Activated T-cell treated with anti-CD3 and anti-CD28 coated beads for 24 hours (primary cell): ENCODE measurements at regions not wholly inside any gene's neighbourhood (a gene's known extent, or its start where the extent isn't known, plus 50 kb on each side); places are given as distances from the start of the nearest gene placed in this dataset.

Source experiments
- DNase-seq: peaks from one replicate; pipeline ENCODE4 v3.0.0-alpha.2; 2020; ENCODE audit warnings: low read depth

DNA sequence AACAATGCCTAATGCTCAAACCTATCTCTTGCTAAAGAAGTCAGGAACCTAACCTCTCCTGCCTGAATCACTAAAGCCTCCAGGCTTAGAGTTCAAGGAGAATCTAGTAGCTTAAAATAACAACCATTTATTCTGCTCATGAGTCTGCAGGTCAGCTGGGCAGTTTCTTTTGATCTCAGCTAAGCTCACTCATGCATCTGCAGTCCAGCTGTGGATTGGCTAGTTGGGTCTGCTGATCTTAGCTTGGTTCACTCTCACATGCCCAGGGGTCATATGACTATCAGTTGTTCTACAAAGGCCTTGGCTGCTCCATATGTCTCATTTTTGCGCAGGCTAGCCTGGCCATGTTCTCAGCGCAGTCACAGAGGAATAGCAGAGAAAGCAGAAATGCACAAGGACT lies 109.2 kb upstream of the STT3B start:
- no peak for DNase-seq

- no peak for DNase-seq
Observed at GRCh38 chr3:31425401-31425800, 107.3 kb upstream of the STT3B start.

GRCh38 chr3:31427623-31428022 lies 105.1 kb upstream of the STT3B start:
- no peak for DNase-seq

DNA sequence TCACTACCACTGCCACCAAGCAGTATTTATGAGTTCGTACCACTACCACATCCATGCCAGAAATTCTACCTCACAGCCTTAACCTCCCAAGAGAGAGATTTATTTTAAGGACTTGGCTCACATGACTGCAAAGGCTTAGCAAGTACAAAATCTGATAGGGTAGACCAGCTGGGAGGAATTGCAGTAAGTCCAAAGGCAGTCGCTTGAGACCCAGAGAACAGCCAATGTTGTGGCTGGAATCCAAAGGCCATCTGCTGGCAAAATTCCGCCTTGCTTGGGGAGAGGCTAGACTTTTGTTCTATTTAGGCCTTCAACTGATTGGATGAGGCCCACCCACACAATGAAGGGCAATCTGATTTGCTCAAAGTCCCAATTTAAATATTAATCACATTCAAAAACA lies 101.4 kb upstream of the STT3B start:
- DNase-seq: no peak

DNA sequence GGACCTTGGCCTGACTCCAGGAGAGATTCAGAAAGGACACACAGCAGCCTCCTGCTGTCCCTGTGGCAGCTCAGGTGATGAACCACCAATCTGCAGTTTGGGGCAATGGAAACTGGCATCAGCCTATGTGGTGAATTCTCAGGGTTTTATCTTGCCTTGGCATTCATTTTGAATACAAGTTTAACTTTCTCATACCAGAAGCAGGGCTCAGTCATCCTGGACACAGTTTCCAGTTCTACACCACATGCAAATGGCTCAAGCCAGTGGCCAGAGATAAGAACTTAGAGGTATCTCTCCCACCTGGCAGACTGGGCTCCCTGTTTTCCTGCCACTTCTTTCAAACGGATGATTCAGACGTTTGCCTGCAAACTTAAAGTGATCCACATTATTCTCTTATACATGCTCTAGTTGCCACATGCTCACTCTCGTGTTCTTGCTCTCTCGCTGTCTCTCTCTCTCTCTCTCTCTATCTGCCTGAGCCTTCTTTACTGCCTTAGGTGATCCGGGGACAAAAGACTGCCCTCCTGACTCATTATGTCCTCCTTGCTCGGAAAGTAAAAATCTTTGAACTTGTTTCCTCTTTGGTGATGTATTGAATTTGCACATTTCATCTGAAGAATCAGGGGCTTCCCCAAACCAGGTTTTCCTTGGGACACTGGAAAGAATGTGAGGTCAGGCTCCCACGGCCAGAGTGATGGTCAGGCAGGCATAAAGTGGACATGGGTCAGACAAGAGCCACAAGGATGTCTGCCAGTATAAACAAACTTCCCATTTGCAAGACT lies 99.6 kb upstream of the STT3B start:
- DNase-seq: no peak

DNA sequence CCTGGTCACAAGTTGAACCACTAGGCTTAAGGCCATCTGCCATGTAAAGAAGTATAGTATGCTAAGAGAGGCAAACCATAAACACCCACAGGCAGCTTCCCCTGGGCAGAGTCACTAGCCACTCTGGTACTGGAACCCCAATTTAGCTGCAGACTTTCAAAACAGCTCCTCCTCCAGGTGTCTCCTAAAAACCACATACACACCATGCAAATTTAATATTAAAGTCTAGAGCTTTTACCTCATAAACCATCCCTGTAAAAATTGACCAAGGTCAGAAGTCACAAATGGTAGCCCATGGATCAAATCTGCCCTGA lies 99.1 kb upstream of the STT3B start:
- no peak for DNase-seq

GRCh38 chr3:31434819-31435218 lies 97.9 kb upstream of the STT3B start:
- DNase-seq: no peak

GRCh38 chr3:31436830-31437229 lies 95.9 kb upstream of the STT3B start:
- no peak for DNase-seq

GRCh38 chr3:31438742-31439141 lies 94.0 kb upstream of the STT3B start:
- no peak for DNase-seq

- DNase-seq: no peak
Observed at GRCh38 chr3:31439890-31440750, 92.6 kb upstream of the STT3B start.

DNA sequence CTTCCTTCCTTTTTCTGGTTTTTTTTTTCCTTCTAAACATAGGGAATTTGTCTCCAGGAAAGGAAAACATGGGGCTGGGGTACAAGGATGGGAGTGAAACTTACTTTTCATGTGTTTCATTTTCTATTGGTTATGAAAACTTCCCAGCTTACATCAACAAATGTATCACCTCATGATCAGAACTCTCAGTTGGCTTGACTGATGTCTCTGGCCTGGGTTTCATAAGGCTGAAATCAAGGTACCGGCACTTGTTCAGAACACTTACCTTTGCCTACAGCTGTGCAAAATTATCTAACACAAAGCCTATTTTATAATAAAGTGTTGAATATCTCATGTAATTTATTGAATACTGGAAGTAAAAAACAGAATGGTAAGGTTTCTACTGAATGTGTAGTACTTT lies 91.8 kb upstream of the STT3B start:
- no peak for DNase-seq

DNA sequence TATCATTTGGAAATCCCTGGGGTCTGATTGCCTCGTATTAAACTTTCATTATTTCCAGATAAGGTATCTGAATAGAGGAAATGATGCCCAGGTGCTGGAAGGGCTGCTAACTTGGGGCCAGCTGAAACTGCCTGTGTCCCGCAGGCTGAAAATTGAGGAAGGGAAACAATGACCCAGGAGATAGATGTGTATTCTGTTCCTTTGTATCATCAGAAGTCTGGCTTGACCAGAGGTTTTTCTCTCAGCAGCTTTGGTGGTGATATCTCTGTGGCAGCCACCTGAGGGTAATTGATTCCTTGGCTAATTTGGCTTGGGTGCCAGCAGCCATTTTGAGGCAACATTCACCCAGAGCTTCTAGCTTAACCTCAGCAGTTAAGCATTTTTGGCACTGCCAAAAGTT lies 90.0 kb upstream of the STT3B start:
- DNase-seq: no peak

DNA sequence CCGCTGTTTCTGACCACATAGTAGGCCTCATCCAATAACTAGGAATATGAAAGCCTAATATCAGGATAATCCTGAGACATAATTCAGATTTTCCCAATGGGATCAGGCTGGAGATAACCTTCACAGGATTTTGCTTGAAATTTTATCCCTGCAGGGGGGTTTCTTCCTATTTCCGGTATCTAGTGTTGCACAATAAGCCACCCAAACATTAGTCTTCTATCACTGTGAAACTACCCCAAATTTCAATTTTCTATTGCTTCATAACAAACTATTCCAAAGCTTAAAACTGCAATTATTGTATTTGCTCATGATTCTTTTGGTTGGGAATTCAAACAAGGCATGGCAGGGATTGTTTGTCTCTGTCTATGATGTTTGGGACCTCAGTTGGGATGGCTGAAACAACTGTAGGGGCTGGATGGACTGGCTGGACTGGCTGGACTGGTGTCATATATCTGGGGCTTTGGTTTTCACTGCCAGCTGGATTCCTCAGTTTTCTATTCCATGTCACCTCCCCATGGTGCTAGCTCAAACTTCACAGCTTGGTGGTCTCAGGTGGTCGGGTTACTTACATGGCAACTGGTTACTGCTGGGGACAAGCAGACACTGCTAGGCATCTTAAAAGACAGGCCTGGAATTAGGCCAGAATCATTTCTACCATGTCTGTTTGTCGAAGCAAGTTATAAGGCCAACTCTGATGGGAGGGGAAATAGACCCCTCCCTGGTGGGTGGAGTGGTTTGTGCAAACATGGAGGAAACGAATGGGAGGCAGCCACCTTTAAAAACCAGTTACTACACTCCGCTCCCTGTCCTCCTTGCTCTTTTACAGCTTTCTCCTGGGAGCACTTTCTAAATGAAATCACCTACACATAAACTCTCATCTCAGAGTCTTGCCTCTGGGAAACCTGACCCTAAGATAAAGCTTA lies 88.2 kb upstream of the STT3B start:
- no peak for DNase-seq

DNA sequence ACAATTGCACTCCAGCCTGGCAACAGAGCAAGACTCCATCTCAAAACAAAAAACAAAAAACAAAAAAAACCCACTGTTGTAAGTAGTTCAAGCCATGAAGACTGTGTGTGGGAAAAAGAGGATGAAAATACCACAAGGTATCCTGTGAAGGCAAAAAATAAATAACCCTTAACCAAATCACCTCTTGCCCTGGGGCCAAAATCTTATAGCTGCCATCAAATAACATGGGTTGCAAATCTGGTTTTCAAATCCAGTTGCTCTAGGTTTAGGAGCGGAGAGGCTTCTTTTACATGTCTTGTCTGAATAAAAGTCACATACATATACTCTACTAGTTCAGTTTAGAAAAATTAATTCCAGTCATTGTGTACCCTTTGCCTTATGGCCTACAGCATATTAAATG lies 87.0 kb upstream of the STT3B start:
- DNase-seq: no peak

- DNase-seq: no peak
Observed at GRCh38 chr3:31448035-31448881, 84.5 kb upstream of the STT3B start.

GRCh38 chr3:31448882-31449243 lies 83.9 kb upstream of the STT3B start:
- no peak for DNase-seq

GRCh38 chr3:31449318-31449717 lies 83.4 kb upstream of the STT3B start:
- DNase-seq: no peak

DNA sequence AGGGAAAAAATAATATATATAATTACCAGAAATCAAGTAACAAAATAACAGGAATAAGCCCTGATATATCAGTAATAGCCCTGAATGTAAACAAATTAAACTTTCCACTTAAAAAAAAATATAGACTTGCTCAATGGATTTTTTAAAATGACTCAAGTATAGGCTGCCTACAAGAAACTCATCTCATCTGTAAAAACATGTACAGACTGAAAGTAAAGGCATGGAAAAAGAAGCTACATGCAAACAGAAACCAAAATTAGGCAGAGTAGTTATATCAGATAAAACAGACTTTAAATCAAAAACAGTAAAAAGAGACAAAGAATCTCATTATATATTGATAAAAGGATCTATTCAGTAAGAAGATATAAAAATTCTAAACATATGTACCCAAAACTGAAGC lies 82.4 kb upstream of the STT3B start:
- no peak for DNase-seq

DNA sequence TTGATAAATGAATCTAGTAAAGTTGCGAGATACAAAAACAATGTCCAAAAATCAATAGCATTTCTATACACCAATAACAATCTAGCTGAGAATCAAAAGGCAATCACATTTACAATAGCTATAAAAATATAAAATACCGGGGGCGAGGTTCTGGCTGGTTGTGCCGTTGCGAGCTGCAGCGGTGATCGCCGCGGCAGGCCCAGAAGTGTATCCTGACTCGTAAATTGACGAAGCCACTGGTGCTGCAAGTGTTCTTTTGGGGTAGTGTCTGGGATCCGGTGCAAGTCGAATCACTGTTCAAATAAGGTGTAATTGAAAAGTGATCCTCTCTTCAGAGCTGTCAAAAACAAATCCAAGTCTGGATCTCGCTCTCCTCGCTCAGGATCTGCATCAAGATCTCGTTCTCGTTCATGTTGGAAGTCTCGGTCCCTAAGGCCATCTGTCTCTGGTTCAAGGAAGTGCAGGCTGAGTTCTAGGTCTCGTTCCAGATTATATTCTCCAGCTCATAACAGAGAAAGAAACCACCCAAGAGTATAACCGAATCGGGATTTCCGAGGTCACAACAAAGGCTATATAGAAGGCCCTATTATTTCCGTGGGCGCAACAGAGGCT lies 80.1 kb upstream of the STT3B start:
- DNase-seq: no peak

DNA sequence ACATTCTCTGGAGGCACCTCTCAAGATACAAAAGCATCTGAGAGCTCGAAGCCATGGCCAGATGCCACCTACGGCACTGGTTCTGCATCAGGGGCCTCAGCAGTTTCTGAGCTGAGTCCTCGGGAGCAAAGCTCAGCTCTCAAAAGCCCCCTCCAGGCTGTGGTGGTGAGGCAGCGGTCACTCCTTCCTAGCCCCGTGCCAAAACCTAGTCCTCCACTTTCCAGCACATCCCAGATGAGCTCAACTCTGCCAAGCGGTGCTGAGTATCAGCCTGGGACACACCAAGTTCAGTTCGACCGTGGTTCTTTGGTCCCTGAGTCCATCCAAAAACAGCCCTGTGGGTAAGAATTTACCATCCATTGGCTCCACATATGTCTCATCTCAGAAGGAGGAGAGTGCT lies 79.3 kb upstream of the STT3B start:
- no peak for DNase-seq

DNA sequence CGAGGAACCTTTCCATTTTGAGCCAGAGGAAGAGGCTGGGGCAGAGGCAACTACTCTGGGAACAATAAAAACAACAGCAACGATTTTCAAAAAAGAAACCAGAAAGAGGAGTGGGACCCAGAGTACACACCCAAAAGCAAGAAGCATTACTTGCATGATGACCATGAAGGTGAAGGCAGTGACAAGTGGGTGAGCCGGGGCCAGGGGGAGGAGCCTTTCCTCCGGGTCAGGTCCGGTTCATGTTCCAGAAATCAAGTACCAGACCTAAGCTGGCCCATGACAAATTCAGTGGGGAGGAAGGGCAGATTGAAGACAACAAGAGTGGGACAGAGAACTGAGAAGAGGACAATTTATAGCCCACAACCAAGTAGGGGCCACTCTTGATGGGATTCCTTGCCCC lies 77.2 kb upstream of the STT3B start:
- DNase-seq: no peak
